Mucosa of stomach (tissue), 1 donor: ENCODE measurements at regions not wholly inside any gene's neighbourhood (a gene's known extent, or its start where the extent isn't known, plus 50 kb on each side); places are given as distances from the start of the nearest gene placed in this dataset.

Experiments used
- H3K27me3 ChIP-seq: one replicate; pipeline ENCODE4 v1.7.0; 2013; ENCODE audit warnings: mild to moderate bottlenecking, low read length; ENCODE audit not compliant: control insufficient read depth, insufficient read depth
- H3K36me3 ChIP-seq: one replicate; pipeline ENCODE4 v1.7.0; 2013; ENCODE audit warnings: low read length; ENCODE audit not compliant: control insufficient read depth, insufficient read depth
- H3K4me1 ChIP-seq: one replicate; pipeline ENCODE4 v1.7.0; 2013; ENCODE audit warnings: mild to moderate bottlenecking, low read length; ENCODE audit not compliant: control insufficient read depth, insufficient read depth
- H3K4me3 ChIP-seq: one replicate; pipeline ENCODE4 v1.7.0; 2013; ENCODE audit warnings: low read length
- H3K9ac ChIP-seq: one replicate; pipeline ENCODE4 v1.7.0; 2013; ENCODE audit warnings: mild to moderate bottlenecking, low read length, moderate library complexity
- H3K9me3 ChIP-seq: one replicate; pipeline ENCODE4 v1.7.0; 2013; ENCODE audit warnings: mild to moderate bottlenecking, low read length, moderate library complexity; ENCODE audit not compliant: control insufficient read depth
- donor health status: Pancreatic carcinoma.

- Histone ChIP-seq H3K27me3 (no peaks in the 10 kb centered on the region), H3K4me1 (no peaks in the 10 kb centered on the region), H3K36me3 (no peaks in the 10 kb centered on the region), H3K4me3 (no peak overlapping the region), H3K9me3 (no peaks in the 10 kb centered on the region), H3K9ac (no peak overlapping the region)
Measured at GRCh38 chr2:147559070-147559725, 285.6 kb upstream of the ACVR2A start.

DNA sequence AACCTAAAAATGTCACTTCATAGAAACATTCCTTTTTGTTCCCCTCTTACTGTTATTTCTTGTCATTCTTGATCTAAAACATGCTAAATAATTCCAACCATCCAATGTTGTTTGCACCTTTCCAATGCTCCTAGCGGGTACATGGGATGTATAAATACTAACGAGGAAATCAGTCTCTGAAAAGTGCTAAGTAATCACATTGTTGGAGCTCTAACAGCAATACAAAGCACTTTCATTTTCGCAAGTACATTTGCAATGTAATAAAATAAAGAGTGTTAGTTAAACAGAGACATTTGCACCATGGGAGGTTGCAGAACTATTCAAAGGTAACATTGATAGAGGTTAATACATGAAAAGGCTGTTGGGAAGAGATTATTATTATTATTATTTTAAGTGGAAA lies 286.2 kb upstream of the ACVR2A start:
- no peak overlapping the region for H3K9ac ChIP-seq
- no peaks in the 10 kb centered on the region for H3K9me3 ChIP-seq
- H3K4me3 ChIP-seq: no peak overlapping the region
- H3K27me3 ChIP-seq: no peaks in the 10 kb centered on the region
- no peaks in the 10 kb centered on the region for H3K36me3 ChIP-seq
- H3K4me1 ChIP-seq: no peaks in the 10 kb centered on the region

DNA sequence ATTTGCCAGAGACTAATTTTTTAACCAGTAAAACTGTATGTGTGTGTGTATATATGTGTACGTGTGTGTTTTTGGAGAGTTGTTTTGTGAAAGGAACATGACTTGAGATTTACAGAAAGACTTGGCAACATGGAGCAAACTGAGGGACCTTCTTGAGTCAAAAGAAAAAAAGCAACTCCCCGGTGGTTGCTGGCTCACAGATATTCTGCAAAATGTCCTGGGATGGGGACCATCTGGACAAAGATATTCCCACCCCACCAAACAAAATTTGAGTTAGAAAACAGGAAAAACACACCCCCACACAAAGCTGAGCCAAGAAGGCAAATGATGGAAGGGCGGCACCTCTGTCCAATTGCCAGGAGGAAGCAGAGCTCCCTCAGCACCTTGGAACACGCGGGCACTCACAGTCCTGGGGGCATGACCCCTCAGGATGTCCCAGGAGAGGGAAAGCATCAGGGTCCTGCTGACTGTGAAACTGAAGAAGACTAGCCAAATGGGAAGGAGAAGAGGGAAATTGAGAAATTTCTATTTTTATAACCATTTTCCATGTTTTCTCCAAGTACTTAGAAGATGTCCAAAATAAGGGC lies 290.2 kb upstream of the ACVR2A start:
- Histone ChIP-seq H3K4me1 (no peaks in the 10 kb centered on the region), H3K27me3 (no peaks in the 10 kb centered on the region), H3K9ac (no peak overlapping the region), H3K4me3 (no peak overlapping the region), H3K36me3 (no peaks in the 10 kb centered on the region), H3K9me3 (no peaks in the 10 kb centered on the region)

GRCh38 chr2:147553775-147554271 lies 291.0 kb upstream of the ACVR2A start:
- no peaks in the 10 kb centered on the region for H3K36me3 ChIP-seq
- no peak overlapping the region for H3K4me3 ChIP-seq
- H3K27me3 ChIP-seq: no peaks in the 10 kb centered on the region
- no peaks in the 10 kb centered on the region for H3K9me3 ChIP-seq
- H3K4me1 ChIP-seq: no peaks in the 10 kb centered on the region
- no peak overlapping the region for H3K9ac ChIP-seq

GRCh38 chr2:147550995-147551731 lies 293.7 kb upstream of the ACVR2A start:
- H3K4me1 ChIP-seq: no peaks in the 10 kb centered on the region
- no peaks in the 10 kb centered on the region for H3K27me3 ChIP-seq
- no peak overlapping the region for H3K9ac ChIP-seq
- H3K4me3 ChIP-seq: no peak overlapping the region
- H3K9me3 ChIP-seq: no peaks in the 10 kb centered on the region
- H3K36me3 ChIP-seq: no peaks in the 10 kb centered on the region

DNA sequence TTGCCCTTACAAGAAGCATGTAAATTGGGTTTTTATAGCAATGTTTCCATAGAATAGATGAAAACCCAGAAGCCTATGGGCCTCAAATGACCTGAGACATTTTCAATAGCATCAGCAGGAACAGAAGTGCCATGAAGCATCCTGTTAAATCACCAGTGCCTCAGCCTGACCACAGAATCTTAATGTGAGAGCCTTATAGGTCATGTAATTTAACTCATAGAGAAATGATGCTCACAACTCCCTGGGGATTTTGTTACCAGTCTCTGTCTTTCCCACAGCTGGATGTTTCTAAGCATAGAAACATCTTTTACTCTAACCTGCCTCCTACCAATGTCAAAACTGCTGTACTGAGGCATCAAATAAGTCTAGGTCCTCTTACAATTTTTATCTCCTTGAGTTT lies 295.8 kb upstream of the ACVR2A start:
- Histone ChIP-seq H3K4me3 (no peak overlapping the region), H3K9ac (no peak overlapping the region), H3K4me1 (no peaks in the 10 kb centered on the region), H3K27me3 (no peaks in the 10 kb centered on the region), H3K9me3 (no peaks in the 10 kb centered on the region), H3K36me3 (no peaks in the 10 kb centered on the region)

DNA sequence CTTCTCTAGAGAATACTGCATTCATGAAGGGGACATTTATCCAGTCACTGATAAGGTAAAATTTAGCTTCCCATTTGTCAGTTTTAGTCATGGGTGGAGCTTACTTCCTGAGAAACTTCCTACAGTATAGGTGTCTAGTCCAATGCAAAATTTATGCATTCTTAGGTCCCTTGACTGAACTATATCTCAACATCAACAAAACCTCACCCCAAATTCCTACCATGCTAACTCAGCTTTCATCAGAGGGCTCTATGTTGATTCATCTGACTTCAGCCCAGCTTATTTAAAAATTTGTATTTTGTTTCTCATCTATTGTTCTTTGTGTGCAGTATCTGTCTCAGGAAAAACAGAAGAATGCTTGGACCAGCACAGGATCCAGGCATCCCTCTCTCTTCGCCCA lies 296.4 kb upstream of the ACVR2A start:
- Histone ChIP-seq H3K27me3 (no peaks in the 10 kb centered on the region), H3K9ac (no peak overlapping the region), H3K4me3 (no peak overlapping the region), H3K4me1 (no peaks in the 10 kb centered on the region), H3K36me3 (no peaks in the 10 kb centered on the region), H3K9me3 (no peaks in the 10 kb centered on the region)

DNA sequence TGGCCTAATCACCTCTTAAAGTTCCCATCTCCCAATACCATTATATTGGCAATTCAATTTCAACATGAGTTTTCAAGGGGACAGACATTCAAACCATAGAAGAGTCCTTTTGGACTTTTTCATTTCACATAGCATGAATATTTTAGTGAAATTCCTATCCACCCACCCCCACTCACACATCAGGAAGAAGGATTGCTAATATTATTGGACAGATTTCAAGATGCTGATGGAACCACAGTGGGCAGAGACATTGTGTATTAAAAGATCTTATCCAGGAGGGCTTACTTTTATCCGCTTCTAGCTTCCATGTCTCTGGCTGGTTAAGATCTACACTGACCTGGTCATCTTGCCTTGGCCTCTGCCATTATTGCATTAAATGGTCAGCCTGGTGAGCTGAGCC lies 297.4 kb upstream of the ACVR2A start:
- Histone ChIP-seq H3K36me3 (no peaks in the 10 kb centered on the region), H3K4me1 (no peaks in the 10 kb centered on the region), H3K4me3 (no peak overlapping the region), H3K9me3 (no peaks in the 10 kb centered on the region), H3K27me3 (no peaks in the 10 kb centered on the region), H3K9ac (no peak overlapping the region)

- H3K9ac ChIP-seq: no peak overlapping the region
- H3K27me3 ChIP-seq: no peaks in the 10 kb centered on the region
- no peaks in the 10 kb centered on the region for H3K9me3 ChIP-seq
- H3K4me3 ChIP-seq: no peak overlapping the region
- H3K36me3 ChIP-seq: no peaks in the 10 kb centered on the region
- H3K4me1 ChIP-seq: no peaks in the 10 kb centered on the region
Measured at GRCh38 chr2:147546109-147546508, 298.7 kb upstream of the ACVR2A start.

DNA sequence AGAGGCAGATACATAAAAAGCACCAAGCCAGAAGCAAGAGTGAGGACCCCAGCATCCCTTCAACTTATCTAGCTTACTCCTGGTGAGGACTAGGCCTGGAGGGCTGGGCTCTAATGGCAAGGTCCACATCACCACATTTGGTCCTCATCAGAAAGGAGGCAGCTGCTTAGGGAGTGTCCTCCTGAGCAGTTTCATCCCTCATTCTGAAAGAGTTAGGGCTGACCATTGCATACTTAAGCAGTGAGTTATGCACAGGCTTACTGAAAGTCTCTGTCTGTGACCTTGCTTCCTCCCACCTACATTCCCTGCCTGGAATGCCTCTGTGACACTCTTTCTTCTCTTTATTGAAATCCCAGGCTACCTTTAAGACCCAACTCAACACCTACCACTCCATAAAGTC lies 301.8 kb upstream of the ACVR2A start:
- Histone ChIP-seq H3K9me3 (no peaks in the 10 kb centered on the region), H3K4me3 (no peak overlapping the region), H3K9ac (no peak overlapping the region), H3K4me1 (no peaks in the 10 kb centered on the region), H3K36me3 (no peaks in the 10 kb centered on the region), H3K27me3 (no peaks in the 10 kb centered on the region)

GRCh38 chr2:147542351-147542750 lies 302.5 kb upstream of the ACVR2A start:
- Histone ChIP-seq H3K9ac (no peak overlapping the region), H3K27me3 (no peaks in the 10 kb centered on the region), H3K36me3 (no peaks in the 10 kb centered on the region), H3K4me1 (no peaks in the 10 kb centered on the region), H3K4me3 (no peak overlapping the region), H3K9me3 (no peaks in the 10 kb centered on the region)

GRCh38 chr2:147541314-147541713 lies 303.5 kb upstream of the ACVR2A start:
- no peaks in the 10 kb centered on the region for H3K9me3 ChIP-seq
- no peak overlapping the region for H3K9ac ChIP-seq
- H3K36me3 ChIP-seq: no peaks in the 10 kb centered on the region
- H3K4me3 ChIP-seq: no peak overlapping the region
- H3K4me1 ChIP-seq: no peaks in the 10 kb centered on the region
- no peaks in the 10 kb centered on the region for H3K27me3 ChIP-seq
